IMR-90 (cell line): ENCODE measurements at regions not wholly inside any gene's neighbourhood (a gene's known extent, or its start where the extent isn't known, plus 50 kb on each side); places are given as distances from the start of the nearest gene placed in this dataset.

Experiments used
- ATAC-seq: fragments of 200-7000 bp; cut with Tn5 transposase; 2 replicates; pipeline ENCODE4 v1.9.1; 2020; ENCODE audit warnings: low read depth, mild to moderate bottlenecking, moderate library complexity
- BruUV-seq: library from RNA; stranded (reverse); fragments of 400-500 nt; replicated peaks from 2 replicates; lab custom pipeline; 2021; lab: Mats Ljungman, UMichigan
- CTCF ChIA-PET: fragments of 300-600 bp; formaldehyde crosslinking; extraction: SDS; loops from one replicate; lab custom pipeline; 2021; ENCODE audit warnings: antibody characterized with exemption; lab: Yijun Ruan, JAX
- POLR2A ChIA-PET: fragments of 300-600 bp; sonication (Branson Sonifier 250); formaldehyde crosslinking; loops from one replicate; lab custom pipeline; 2022; ENCODE audit warnings: antibody characterized with exemption; ENCODE audit not compliant: unreplicated experiment; lab: Charles Lee
- DNase-seq: peaks from one replicate; pipeline ENCODE4 v3.0.0; 2013
- H2AFZ ChIP-seq: replicated peaks from 2 replicates; pipeline ENCODE3; 2013; ENCODE audit warnings: low read length, mild to moderate bottlenecking; ENCODE audit not compliant: poor library complexity
- H2AK5ac ChIP-seq: 2 replicates; pipeline ENCODE4 v1.6.1; 2013; ENCODE audit warnings: low read depth, low read length, inconsistent platforms
- H2AK9ac ChIP-seq: replicated peaks from 2 replicates; pipeline ENCODE3; 2013; ENCODE audit warnings: mild to moderate bottlenecking, low read depth, low read length, moderate library complexity; ENCODE audit not compliant: poor library complexity
- H2BK120ac ChIP-seq: 2 replicates; pipeline ENCODE4 v1.6.1; 2013; ENCODE audit warnings: low read depth, low read length, inconsistent platforms
- H2BK15ac ChIP-seq: 3 replicates; pipeline ENCODE4 v1.6.1; 2013; ENCODE audit warnings: low read depth, low read length, inconsistent platforms
- H2BK20ac ChIP-seq: 2 replicates; pipeline ENCODE4 v1.6.1; 2013; ENCODE audit warnings: low read depth, mild to moderate bottlenecking, inconsistent platforms, low read length, moderate library complexity
- H2BK5ac ChIP-seq: 2 replicates; pipeline ENCODE4 v1.6.1; 2013; ENCODE audit warnings: mild to moderate bottlenecking, low read depth, low read length, inconsistent platforms; ENCODE audit not compliant: poor library complexity, severe bottlenecking
- H3K14ac ChIP-seq: replicated peaks from 2 replicates; pipeline ENCODE4 v1.6.1; 2013; ENCODE audit warnings: low read depth, low read length, inconsistent platforms
- H3K18ac ChIP-seq: 2 replicates; pipeline ENCODE4 v1.6.1; 2013; ENCODE audit warnings: low read depth, low read length, control low read depth
- H3K23ac ChIP-seq: 2 replicates; pipeline ENCODE4 v1.6.1; 2013; ENCODE audit warnings: low read depth, low read length, inconsistent platforms
- H3K27ac ChIP-seq: 2 replicates; pipeline ENCODE4 v1.5.1; 2013; ENCODE audit warnings: mild to moderate bottlenecking, control low read depth, low read length; ENCODE audit not compliant: insufficient read depth
- H3K27me3 ChIP-seq: 2 replicates; pipeline ENCODE4 v1.6.1; 2013; ENCODE audit warnings: low read length; ENCODE audit not compliant: control insufficient read depth, insufficient read depth
- H3K36me3 ChIP-seq: 2 replicates; pipeline ENCODE4 v1.6.1; 2013; ENCODE audit warnings: low read length, mixed read lengths; ENCODE audit not compliant: control insufficient read depth, insufficient read depth
- H3K4ac ChIP-seq: 2 replicates; pipeline ENCODE4 v1.6.1; 2013; ENCODE audit warnings: low read depth, low read length, inconsistent platforms
- H3K4me1 ChIP-seq: 2 replicates; pipeline ENCODE4 v1.6.1; 2013; ENCODE audit warnings: low read length, mixed read lengths; ENCODE audit not compliant: control insufficient read depth, insufficient read depth
- H3K4me2 ChIP-seq: 2 replicates; pipeline ENCODE4 v1.6.1; 2013; ENCODE audit warnings: low read depth, mild to moderate bottlenecking, control low read depth, low read length, moderate library complexity
- H3K4me3 ChIP-seq: 2 replicates; pipeline ENCODE4 v1.5.1; 2013; ENCODE audit warnings: low read depth, mild to moderate bottlenecking, control low read depth, low read length, moderate library complexity; ENCODE audit not compliant: insufficient read depth
- H3K56ac ChIP-seq: 2 replicates; pipeline ENCODE4 v1.6.1; 2013; ENCODE audit warnings: low read length, inconsistent platforms; ENCODE audit not compliant: insufficient read depth; ENCODE audit errors: extremely low read depth
- H3K79me1 ChIP-seq, 2 experiments: 2 replicates each; pipeline ENCODE4 v1.6.1; 2013; ENCODE audit warnings: low read length in 2 of 2, inconsistent platforms in 1 of 2, low read depth in 1 of 2
- H3K9ac ChIP-seq: 2 replicates; pipeline ENCODE4 v1.6.1; 2013; ENCODE audit warnings: low read depth, low read length, control low read depth
- H3K9me1 ChIP-seq: 2 replicates; pipeline ENCODE4 v1.6.1; 2013; ENCODE audit warnings: low read length, inconsistent platforms; ENCODE audit not compliant: insufficient read depth
- H3K9me3 ChIP-seq: 2 replicates; pipeline ENCODE4 v1.6.1; 2013; ENCODE audit warnings: low read length; ENCODE audit not compliant: control insufficient read depth, insufficient read depth
- H4K20me1 ChIP-seq: 2 replicates; pipeline ENCODE4 v1.6.1; 2013; ENCODE audit warnings: low read length, inconsistent platforms; ENCODE audit not compliant: insufficient read depth
- H4K5ac ChIP-seq: 2 replicates; pipeline ENCODE4 v1.6.1; 2013; ENCODE audit warnings: mild to moderate bottlenecking, low read depth, low read length, control low read depth
- H4K8ac ChIP-seq, 2 experiments: 2 replicates each; pipeline ENCODE4 v1.6.1; 2013; ENCODE audit warnings: low read depth in 2 of 2, low read length in 2 of 2, control low read depth in 1 of 2, inconsistent platforms in 1 of 2
- H4K91ac ChIP-seq: 2 replicates; pipeline ENCODE4 v1.6.1; 2013; ENCODE audit warnings: low read depth, low read length, inconsistent platforms; ENCODE audit not compliant: insufficient read depth
- BHLHE40 ChIP-seq: fragments of 150-350 bp; IDR thresholded peaks from 2 replicates; pipeline ENCODE4 v1.6.1; 2016; ENCODE audit warnings: mild to moderate bottlenecking, low read depth, low read length
- CEBPB ChIP-seq: IDR thresholded peaks from 2 replicates; pipeline ENCODE4 v1.6.1; 2012; ENCODE audit warnings: low read depth, low read length, improper control_type of control experiment
- CHD1 ChIP-seq: IDR thresholded peaks from 2 replicates; pipeline ENCODE4 v1.6.1; 2012; ENCODE audit warnings: low read depth, low read length, improper control_type of control experiment
- FOS ChIP-seq: fragments of 150-350 bp; IDR thresholded peaks from 2 replicates; pipeline ENCODE4 v1.6.1; 2016; ENCODE audit warnings: low read depth, low read length
- MAFK ChIP-seq: IDR thresholded peaks from 2 replicates; pipeline ENCODE4 v1.6.1; 2012; ENCODE audit warnings: low read depth, low read length, improper control_type of control experiment
- MAZ ChIP-seq: IDR thresholded peaks from 2 replicates; pipeline ENCODE4 v1.6.1; 2012; ENCODE audit warnings: low read depth, mild to moderate bottlenecking, low read length, improper control_type of control experiment, moderate library complexity, borderline replicate concordance
- MXI1 ChIP-seq: IDR thresholded peaks from 2 replicates; pipeline ENCODE4 v1.6.1; 2012; ENCODE audit warnings: low read depth, mild to moderate bottlenecking, low read length, moderate library complexity, borderline replicate concordance
- NFE2L2 ChIP-seq: fragments of 150-350 bp; IDR thresholded peaks from 2 replicates; pipeline ENCODE4 v1.6.1; 2016; ENCODE audit warnings: low read depth, mild to moderate bottlenecking, low read length
- POLR2A ChIP-seq: IDR thresholded peaks from 2 replicates; pipeline ENCODE4 v1.6.1; 2012; ENCODE audit warnings: mild to moderate bottlenecking, low read depth, low read length
- RAD21 ChIP-seq: IDR thresholded peaks from 2 replicates; pipeline ENCODE4 v1.6.1; 2012; ENCODE audit warnings: low read length, improper control_type of control experiment
- RCOR1 ChIP-seq: IDR thresholded peaks from 2 replicates; pipeline ENCODE4 v1.6.1; 2012; ENCODE audit warnings: mild to moderate bottlenecking, low read length, improper control_type of control experiment; ENCODE audit not compliant: insufficient replicate concordance
- RFX5 ChIP-seq: IDR thresholded peaks from 2 replicates; pipeline ENCODE4 v1.8.0; 2012; ENCODE audit warnings: low read depth, mild to moderate bottlenecking, low read length, moderate library complexity
- SMC3 ChIP-seq: fragments of 150-350 bp; IDR thresholded peaks from 2 replicates; pipeline ENCODE4 v1.6.1; 2016; ENCODE audit warnings: low read depth, mild to moderate bottlenecking, antibody characterized with exemption, low read length, moderate library complexity
- WGBS, 2 experiments: methylation state at CpG; one replicate each; pipeline versions ENCODE4 v1.1.5 to v1.1.7; 2013; ENCODE audit warnings: missing lambda C conversion rate in 2 of 2; ENCODE audit not compliant: insufficient read length in 1 of 2; ENCODE audit errors: extremely low coverage in 2 of 2; 5-methylcytosine and 5-hydroxymethylcytosine counted together
- dilution Hi-C: fragments of 300-500 bp; cut with HindIII; formaldehyde crosslinking; loops from one replicate; pipeline ENCODE4 v1.14.3; 2018; ENCODE audit warnings: low sequenced_read_pairs; ENCODE audit not compliant: unreplicated experiment
- in situ Hi-C: fragments of 300-500 bp; cut with MboI; formaldehyde crosslinking; loops from 3 replicates; pipeline ENCODE4 v1.14.3; 2019; ENCODE audit warnings: low sequenced_read_pairs, inconsistent platforms, mixed read lengths
- intact Hi-C: fragments of 100-400 bp; cut with micrococcal nuclease; formaldehyde crosslinking; loops from 2 replicates; pipeline ENCODE4 v1.10.0; 2022
- TF ChIP-seq, protein P1 (sequence below): fragments of 150-350 bp; IDR thresholded peaks from 2 replicates; pipeline ENCODE4 v1.6.1; 2017; ENCODE audit warnings: mild to moderate bottlenecking, antibody characterized with exemption, low read length, low read depth
- TF ChIP-seq, protein P2 (sequence below): conservative IDR thresholded peaks from 2 replicates; pipeline ENCODE4 v1.5.1; 2012; ENCODE audit warnings: mild to moderate bottlenecking, low read depth, low read length, improper control_type of control experiment
- TF ChIP-seq, protein P3 (sequence below): fragments of 150-350 bp; IDR thresholded peaks from 2 replicates; pipeline ENCODE4 v1.6.1; 2016; ENCODE audit warnings: low read depth, mild to moderate bottlenecking, low read length, moderate library complexity, borderline replicate concordance

- no peak overlapping the region for H2BK15ac ChIP-seq
- no peaks in the 10 kb centered on the region for H3K27me3 ChIP-seq
- H3K4me3 ChIP-seq: no peak overlapping the region
- ChIA-PET POLR2A (no interaction called here), CTCF (interaction anchor here (1.4 kb wide), 1 partner anchor 9 kb away, joined by 3 read pairs; no protein-coding TSS in a partner anchor)
- H2BK5ac ChIP-seq: no peak overlapping the region
- H3K23ac ChIP-seq: no peak overlapping the region
- no peak overlapping the region for H2BK20ac ChIP-seq
- no peak overlapping the region for H2AK9ac ChIP-seq
- no peaks in the 10 kb centered on the region for H3K9me1 ChIP-seq
- no peaks in the 10 kb centered on the region for H3K4me1 ChIP-seq
- no peaks in the 10 kb centered on the region for H3K79me1 ChIP-seq
- H3K4ac ChIP-seq: no peak overlapping the region
- TF ChIP-seq BHLHE40 (no peak), RFX5 (no peak), MXI1 (no peak), CEBPB (no peak), FOS (no peak), MAZ (no peak), CHD1 (no peak), POLR2A (no peak), RCOR1 (no peak), MAFK (no peak), SMC3 (no peak), RAD21 (no peak), NFE2L2 (no peak)
- TF ChIP-seq, protein P1, sequence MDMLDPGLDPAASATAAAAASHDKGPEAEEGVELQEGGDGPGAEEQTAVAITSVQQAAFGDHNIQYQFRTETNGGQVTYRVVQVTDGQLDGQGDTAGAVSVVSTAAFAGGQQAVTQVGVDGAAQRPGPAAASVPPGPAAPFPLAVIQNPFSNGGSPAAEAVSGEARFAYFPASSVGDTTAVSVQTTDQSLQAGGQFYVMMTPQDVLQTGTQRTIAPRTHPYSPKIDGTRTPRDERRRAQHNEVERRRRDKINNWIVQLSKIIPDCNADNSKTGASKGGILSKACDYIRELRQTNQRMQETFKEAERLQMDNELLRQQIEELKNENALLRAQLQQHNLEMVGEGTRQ: no peak
- TF ChIP-seq, protein P2, sequence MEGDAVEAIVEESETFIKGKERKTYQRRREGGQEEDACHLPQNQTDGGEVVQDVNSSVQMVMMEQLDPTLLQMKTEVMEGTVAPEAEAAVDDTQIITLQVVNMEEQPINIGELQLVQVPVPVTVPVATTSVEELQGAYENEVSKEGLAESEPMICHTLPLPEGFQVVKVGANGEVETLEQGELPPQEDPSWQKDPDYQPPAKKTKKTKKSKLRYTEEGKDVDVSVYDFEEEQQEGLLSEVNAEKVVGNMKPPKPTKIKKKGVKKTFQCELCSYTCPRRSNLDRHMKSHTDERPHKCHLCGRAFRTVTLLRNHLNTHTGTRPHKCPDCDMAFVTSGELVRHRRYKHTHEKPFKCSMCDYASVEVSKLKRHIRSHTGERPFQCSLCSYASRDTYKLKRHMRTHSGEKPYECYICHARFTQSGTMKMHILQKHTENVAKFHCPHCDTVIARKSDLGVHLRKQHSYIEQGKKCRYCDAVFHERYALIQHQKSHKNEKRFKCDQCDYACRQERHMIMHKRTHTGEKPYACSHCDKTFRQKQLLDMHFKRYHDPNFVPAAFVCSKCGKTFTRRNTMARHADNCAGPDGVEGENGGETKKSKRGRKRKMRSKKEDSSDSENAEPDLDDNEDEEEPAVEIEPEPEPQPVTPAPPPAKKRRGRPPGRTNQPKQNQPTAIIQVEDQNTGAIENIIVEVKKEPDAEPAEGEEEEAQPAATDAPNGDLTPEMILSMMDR: no peak
- TF ChIP-seq, protein P3, sequence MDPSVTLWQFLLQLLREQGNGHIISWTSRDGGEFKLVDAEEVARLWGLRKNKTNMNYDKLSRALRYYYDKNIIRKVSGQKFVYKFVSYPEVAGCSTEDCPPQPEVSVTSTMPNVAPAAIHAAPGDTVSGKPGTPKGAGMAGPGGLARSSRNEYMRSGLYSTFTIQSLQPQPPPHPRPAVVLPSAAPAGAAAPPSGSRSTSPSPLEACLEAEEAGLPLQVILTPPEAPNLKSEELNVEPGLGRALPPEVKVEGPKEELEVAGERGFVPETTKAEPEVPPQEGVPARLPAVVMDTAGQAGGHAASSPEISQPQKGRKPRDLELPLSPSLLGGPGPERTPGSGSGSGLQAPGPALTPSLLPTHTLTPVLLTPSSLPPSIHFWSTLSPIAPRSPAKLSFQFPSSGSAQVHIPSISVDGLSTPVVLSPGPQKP: no peak
- in situ Hi-C loops (no loop called here), intact Hi-C loops (no loop called here), dilution Hi-C loops (no loop called here)
- ATAC-seq (no peak), DNase-seq (no peak)
- H4K5ac ChIP-seq: no peak overlapping the region
- no peak overlapping the region for H4K8ac ChIP-seq
- no peaks in the 10 kb centered on the region for H3K36me3 ChIP-seq
- no peak overlapping the region for H3K14ac ChIP-seq
- H4K20me1 ChIP-seq: no peaks in the 10 kb centered on the region
- H3K4me2 ChIP-seq: no peak overlapping the region
- H3K18ac ChIP-seq: no peak overlapping the region
- H2AK5ac ChIP-seq: no peak overlapping the region
- no peak overlapping the region for H4K91ac ChIP-seq
- H2BK120ac ChIP-seq: no peak overlapping the region
- no peak overlapping the region for H2AFZ ChIP-seq
- peaks cover 7% of the 10 kb centered on the region for H3K9me3 ChIP-seq
- H3K56ac ChIP-seq: no peak overlapping the region
- no peak overlapping the region for H3K27ac ChIP-seq
- 67% methylated on average over 1 of the region's 7 CpGs; no CpG with 5 or more reads in 1 of the 2 experiments for WGBS, 2 experiments
- BruUV-seq: no TSS peak
- no peak overlapping the region for H3K9ac ChIP-seq
Measured at GRCh38 chrX:3540105-3540504, 173.3 kb downstream of the PRKX start.
